Natural killer cell treated with Interleukin-12 subunit alpha and Interleukin-12 subunit beta and Interleukin-15 and Interleukin-18, amount 100 ng/mL, for 72 hours (primary cell): ENCODE measurements at regions not wholly inside any gene's neighbourhood (a gene's known extent, or its start where the extent isn't known, plus 50 kb on each side); places are given as distances from the start of the nearest gene placed in this dataset.

ENCODE experiments used
- ATAC-seq, 2 donors: fragments of 150-1000 bp; cut with Tn5 transposase in 1 of 2; sonication (Bioruptor Pico), chemical (Tn5 transposase) in 1 of 2; 2 replicates each; pipeline ENCODE4 v1.10.0; 2021
- DNase-seq: peaks from one replicate; pipeline ENCODE4 v3.0.0; 2022; ENCODE audit warnings: low spot score
- H3K27ac Mint-ChIP-seq, 2 donors: 1 replicate in 1 of 2; 2 replicates in 1 of 2; pipeline ENCODE4 v1.8.0; 2022; ENCODE audit warnings: mixed read lengths in 2 of 2, mild to moderate bottlenecking in 1 of 2, moderate library complexity in 1 of 2
- H3K27me3 Mint-ChIP-seq, 2 donors: 1 replicate in 1 of 2; 2 replicates in 1 of 2; pipeline ENCODE4 v1.8.0; 2022; ENCODE audit warnings: mixed read lengths in 2 of 2
- H3K36me3 Mint-ChIP-seq: one replicate; pipeline ENCODE4 v1.8.0; 2022; ENCODE audit warnings: mixed read lengths
- H3K4me1 Mint-ChIP-seq, 2 donors: 1 replicate in 1 of 2; 2 replicates in 1 of 2; pipeline ENCODE4 v1.8.0; 2022; ENCODE audit warnings: low read depth in 2 of 2, mixed read lengths in 2 of 2, mild to moderate bottlenecking in 1 of 2
- H3K4me3 Mint-ChIP-seq: one replicate; pipeline ENCODE4 v1.8.0; 2022; ENCODE audit warnings: mixed read lengths
- H3K9me3 Mint-ChIP-seq: 2 replicates; pipeline ENCODE4 v1.8.0; 2022; ENCODE audit warnings: mixed read lengths

DNA sequence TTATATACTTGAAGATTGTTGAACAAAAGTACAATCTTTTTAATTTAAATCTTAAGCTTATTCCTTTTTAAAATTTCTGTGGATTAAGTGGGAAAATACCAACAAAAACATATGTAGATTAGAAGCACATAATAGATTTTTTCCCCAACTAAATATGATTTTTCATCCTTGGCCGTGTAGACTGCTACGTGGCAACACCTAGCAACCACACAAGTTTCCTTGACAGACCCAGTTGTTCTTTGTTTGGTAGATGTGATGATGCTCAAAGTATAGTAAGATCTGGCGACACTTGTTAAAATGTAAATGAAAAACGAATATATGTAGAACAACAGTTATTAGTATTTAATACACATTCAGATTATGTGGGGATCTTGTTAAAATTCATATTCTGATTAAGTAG is 271.0 kb upstream of the ROBO2 start:
- Mint-ChIP-seq H3K36me3 (no peaks in the 10 kb centered on the region), H3K27ac (no peak overlapping the region), H3K27me3 (no peaks in the 10 kb centered on the region), H3K4me1 (no peaks in the 10 kb centered on the region), H3K9me3 (peaks cover 20% of the 10 kb centered on the region), H3K4me3 (no peak overlapping the region)
- no peak for DNase-seq
- no peak for ATAC-seq

DNA sequence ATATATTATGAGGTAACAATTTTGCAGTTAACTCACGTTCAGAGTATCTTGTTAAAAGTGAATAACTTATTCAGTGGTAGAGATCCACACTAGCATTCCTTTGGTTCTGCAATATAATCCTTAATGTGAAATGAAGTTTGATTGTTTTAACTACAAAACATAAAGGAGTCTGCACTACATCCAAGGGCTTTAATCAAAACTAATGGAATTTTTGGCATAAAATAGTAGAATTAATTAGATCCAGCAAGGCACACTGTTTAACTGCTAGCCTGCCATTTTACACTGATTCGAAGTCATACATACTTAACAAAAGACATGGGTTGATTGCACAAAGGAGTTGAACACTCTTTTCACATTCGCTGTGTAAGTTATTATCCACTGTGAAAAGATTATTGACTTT is 263.0 kb upstream of the ROBO2 start:
- no peaks in the 10 kb centered on the region for H3K36me3 Mint-ChIP-seq
- no peaks in the 10 kb centered on the region for H3K27me3 Mint-ChIP-seq
- DNase-seq (no peak), ATAC-seq (no peak)
- peaks cover 10% of the 10 kb centered on the region for H3K9me3 Mint-ChIP-seq
- no peak overlapping the region for H3K4me3 Mint-ChIP-seq
- H3K4me1 Mint-ChIP-seq: no peaks in the 10 kb centered on the region
- no peak overlapping the region for H3K27ac Mint-ChIP-seq

DNA sequence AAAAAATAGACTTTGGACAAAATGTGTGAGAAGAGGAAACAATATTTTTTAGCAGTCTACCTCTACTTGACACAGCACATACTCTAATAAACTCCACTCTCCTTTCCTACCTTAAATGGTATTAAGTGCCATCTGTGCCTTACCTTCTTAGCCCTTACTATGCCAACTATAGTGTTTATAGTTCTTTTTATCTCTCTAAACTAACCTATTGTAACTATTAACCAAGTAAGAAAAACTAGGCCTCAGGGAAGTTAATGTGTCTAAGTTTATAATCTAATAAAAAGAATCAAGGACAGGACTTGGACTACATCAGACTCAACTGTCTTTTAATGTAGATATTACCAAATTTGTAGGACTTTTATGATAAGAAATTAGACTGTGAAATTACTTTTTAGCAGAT is 251.7 kb upstream of the ROBO2 start:
- no peak for ATAC-seq
- Mint-ChIP-seq H3K27me3 (no peaks in the 10 kb centered on the region), H3K9me3 (peaks cover 16% of the 10 kb centered on the region)

DNA sequence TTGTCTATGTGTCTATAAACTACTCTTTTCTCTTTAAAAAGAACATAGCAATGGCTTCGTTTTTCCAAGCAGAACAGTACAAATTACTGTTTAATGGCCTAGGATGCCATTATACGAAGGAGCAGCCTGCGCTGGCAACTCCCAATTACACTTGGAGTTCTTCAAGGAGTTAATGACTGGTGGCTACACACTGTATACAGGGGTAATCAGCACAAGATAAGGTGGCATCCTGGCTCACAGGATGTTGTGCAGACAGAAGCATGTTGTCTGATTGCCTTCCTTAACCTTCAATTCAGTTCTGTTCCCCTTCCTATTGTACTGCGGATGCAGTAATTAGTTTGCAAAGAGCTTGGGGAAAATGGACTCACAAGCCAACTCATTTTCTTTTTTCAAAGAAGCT is 250.7 kb upstream of the ROBO2 start:
- Mint-ChIP-seq H3K9me3 (peaks cover 17% of the 10 kb centered on the region), H3K27ac (no peak overlapping the region), H3K4me1 (no peaks in the 10 kb centered on the region), H3K4me3 (no peak overlapping the region), H3K36me3 (peaks cover 6% of the 10 kb centered on the region), H3K27me3 (no peaks in the 10 kb centered on the region)
- DNase-seq (no peak), ATAC-seq (no peak)

More for the DNA sequence above, 251.7 kb upstream of the ROBO2 start:
- Mint-ChIP-seq H3K4me1 (no peaks in the 10 kb centered on the region), H3K27ac (no peak overlapping the region), H3K36me3 (peaks cover 9% of the 10 kb centered on the region), H3K4me3 (no peak overlapping the region)
- no peak for DNase-seq

DNA sequence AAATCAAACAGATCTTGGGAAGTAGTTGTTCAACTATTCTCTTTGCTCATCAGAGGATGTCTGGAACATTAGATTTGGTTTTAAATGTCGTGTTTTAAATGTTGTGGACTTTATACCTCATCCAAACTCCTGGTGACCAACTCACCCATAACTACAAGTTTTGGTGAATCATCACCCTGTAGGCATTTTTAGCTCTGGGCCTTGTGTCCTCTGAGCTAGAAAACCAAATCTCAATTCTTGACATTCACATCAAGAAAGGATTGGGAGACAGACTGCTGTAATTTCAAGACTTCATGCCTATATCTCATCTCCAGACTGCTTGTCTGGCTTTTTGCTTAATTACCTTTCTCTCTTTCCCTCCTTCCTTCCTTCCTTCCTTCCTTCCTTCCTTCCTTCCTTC is 228.5 kb upstream of the ROBO2 start:
- peaks cover 19% of the 10 kb centered on the region for H3K9me3 Mint-ChIP-seq
- H3K4me3 Mint-ChIP-seq: no peak overlapping the region
- H3K27me3 Mint-ChIP-seq: no peaks in the 10 kb centered on the region
- H3K4me1 Mint-ChIP-seq: no peaks in the 10 kb centered on the region
- ATAC-seq (no peak), DNase-seq (no peak)
- peaks cover 10% of the 10 kb centered on the region for H3K36me3 Mint-ChIP-seq
- no peak overlapping the region for H3K27ac Mint-ChIP-seq

DNA sequence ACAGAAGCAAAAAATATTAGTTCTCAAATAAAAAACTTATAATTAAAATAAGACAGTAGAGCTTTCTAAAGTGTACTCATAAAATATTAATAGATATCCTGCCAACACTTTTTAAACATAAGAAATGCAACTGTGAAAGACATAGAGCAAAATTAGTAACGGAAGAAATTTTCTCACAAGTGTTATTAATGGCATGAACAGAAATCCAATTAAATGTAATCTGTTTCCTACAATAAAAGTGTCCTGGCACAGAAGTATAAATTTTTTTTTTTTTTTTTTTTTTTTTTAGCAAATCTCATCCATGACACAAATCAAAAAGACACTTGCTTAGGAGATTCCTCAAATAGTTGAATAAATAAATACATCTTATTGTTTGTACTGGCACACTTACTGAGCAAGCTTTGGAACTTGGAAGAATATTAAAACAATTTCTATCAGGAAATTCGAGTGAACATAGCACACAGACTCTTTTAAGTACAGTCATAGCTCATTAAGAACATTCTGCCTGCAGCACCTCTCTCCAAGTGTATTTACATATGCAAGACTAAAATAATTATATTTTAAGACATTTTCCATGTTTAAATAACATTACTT is 227.2 kb upstream of the ROBO2 start:
- no peak for ATAC-seq
- Mint-ChIP-seq H3K4me1 (no peaks in the 10 kb centered on the region), H3K36me3 (peaks cover 10% of the 10 kb centered on the region), H3K9me3 (peaks cover 18% of the 10 kb centered on the region), H3K27me3 (no peaks in the 10 kb centered on the region), H3K4me3 (no peak overlapping the region), H3K27ac (no peak overlapping the region)
- DNase-seq: no peak

DNA sequence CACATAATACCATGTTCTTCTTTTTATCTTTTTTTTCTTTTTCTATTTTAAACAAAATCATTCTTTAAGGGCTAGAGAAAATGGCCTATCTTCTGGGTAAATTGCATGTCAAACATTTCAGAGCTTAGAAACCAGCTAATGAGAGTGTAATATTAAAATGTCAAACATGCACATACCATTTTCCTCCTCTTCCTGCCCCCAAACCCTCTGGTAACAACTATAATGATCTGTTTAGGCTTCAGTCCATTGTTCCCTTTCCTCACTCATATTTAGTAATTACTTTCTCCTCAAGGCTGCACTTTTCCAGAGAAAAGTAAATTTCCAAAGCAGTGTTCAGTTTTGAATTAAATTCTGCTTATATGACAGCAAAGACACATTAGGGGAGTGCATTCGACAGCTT is 224.3 kb upstream of the ROBO2 start:
- no peak for ATAC-seq
- peaks cover 15% of the 10 kb centered on the region for H3K9me3 Mint-ChIP-seq
- H3K27me3 Mint-ChIP-seq: no peaks in the 10 kb centered on the region
- H3K4me1 Mint-ChIP-seq: no peaks in the 10 kb centered on the region
- no peak overlapping the region for H3K27ac Mint-ChIP-seq
- no peak overlapping the region for H3K4me3 Mint-ChIP-seq
- no peak for DNase-seq
- peaks cover 10% of the 10 kb centered on the region for H3K36me3 Mint-ChIP-seq

DNA sequence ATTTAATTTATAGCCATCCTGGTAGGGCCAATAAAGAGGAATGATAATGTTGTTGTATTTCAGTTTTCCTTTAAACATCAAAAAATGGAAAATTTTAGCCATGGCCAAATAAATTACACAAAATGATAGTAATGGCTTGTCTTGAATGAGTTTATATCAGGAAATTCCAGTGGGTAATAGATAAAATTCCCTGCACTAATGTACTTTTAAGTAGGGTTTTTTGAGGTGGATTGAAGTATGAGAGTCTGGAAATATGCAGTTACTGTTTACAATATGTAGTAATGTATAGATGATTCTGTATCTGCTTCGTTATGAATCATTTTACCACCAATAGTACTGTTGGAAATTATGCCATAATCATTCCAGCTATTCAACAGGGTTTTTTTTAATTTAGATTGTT is 219.4 kb upstream of the ROBO2 start:
- DNase-seq: no peak
- no peaks in the 10 kb centered on the region for H3K4me1 Mint-ChIP-seq
- no peak for ATAC-seq
- H3K4me3 Mint-ChIP-seq: no peak overlapping the region
- H3K27me3 Mint-ChIP-seq: no peaks in the 10 kb centered on the region
- H3K9me3 Mint-ChIP-seq: peaks cover 16% of the 10 kb centered on the region
- H3K36me3 Mint-ChIP-seq: peaks cover 10% of the 10 kb centered on the region
- no peak overlapping the region for H3K27ac Mint-ChIP-seq

DNA sequence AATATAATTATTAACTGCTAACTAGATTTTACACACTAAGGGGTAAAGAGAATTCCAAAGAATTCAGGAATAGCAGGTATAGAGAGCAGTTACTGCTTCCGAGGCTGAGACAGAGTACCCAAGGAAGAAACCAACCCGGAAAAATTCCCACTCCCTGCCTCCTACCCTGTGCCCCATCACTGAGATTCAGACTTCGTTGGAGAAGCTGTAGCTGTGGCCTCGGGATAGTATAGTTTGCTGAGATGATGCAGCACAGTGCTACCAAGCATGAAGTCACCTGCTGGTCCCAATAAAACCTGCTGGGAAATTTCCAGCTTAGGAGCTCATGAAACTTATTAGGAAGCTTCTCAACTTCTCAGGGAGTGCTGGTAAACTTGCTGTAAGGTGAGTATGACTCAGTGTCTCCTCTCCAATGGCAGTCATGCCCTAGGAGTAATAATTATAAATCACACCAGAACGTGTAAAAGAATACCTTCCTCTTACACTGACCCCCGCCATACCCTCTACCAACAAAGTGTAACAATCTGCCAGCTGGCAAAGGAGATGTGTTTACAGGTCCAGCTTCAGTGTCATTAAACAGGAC is 215.2 kb upstream of the ROBO2 start:
- no peaks in the 10 kb centered on the region for H3K4me1 Mint-ChIP-seq
- peaks cover 11% of the 10 kb centered on the region for H3K9me3 Mint-ChIP-seq
- H3K27me3 Mint-ChIP-seq: no peaks in the 10 kb centered on the region
- ATAC-seq (no peak), DNase-seq (no peak)
- no peak overlapping the region for H3K27ac Mint-ChIP-seq
- no peak overlapping the region for H3K4me3 Mint-ChIP-seq
- H3K36me3 Mint-ChIP-seq: no peaks in the 10 kb centered on the region

DNA sequence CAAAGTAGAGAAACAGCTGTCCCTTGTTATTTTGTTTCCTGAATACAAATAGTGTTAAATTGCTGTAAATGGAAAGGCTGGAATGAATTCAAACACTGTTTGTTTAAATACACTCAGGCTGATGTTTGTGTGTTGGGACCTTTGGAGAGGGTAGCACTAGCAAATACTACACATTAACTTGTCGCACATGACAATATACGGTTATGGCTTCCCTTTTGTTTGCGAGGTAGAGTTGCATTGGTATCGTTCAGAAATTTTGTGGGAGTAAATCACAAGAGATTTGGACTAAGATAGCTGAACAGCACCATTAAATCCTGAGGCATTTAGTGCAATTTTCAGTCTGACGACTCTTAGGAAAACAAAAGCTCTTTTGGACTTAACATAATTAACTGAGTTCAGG is 213.0 kb upstream of the ROBO2 start:
- ATAC-seq: no peak
- Mint-ChIP-seq H3K27ac (no peak overlapping the region), H3K9me3 (peaks cover 12% of the 10 kb centered on the region), H3K4me3 (no peak overlapping the region), H3K36me3 (peaks cover 5% of the 10 kb centered on the region), H3K4me1 (no peaks in the 10 kb centered on the region), H3K27me3 (no peaks in the 10 kb centered on the region)
- DNase-seq: no peak

DNA sequence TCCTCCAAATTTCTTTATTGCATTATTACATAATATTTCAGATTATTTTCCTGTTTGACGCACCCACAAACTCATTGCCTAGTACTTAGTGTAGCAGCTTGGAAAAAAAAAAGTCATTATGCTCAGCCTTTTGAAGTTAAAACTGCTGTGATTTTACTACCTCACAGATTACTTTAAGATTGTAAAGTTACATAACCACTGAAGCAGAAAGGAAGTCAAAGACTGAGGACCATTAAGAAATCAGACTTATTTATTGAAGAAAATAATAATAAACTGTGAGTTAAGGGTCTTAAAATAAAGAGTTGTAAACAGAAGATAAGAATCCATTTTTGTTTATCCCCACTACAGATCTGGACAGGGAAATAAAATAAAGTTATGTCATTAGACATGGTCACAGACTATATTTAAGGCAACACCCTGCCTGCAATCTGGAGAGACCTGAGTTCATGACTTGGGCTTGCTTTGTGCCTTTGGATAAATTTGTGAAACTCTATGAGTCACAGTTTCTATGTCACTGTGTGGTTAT is 212.1 kb upstream of the ROBO2 start:
- Mint-ChIP-seq H3K4me3 (no peak overlapping the region), H3K9me3 (peaks cover 19% of the 10 kb centered on the region), H3K36me3 (peaks cover 11% of the 10 kb centered on the region), H3K4me1 (no peaks in the 10 kb centered on the region), H3K27ac (no peak overlapping the region), H3K27me3 (no peaks in the 10 kb centered on the region)
- DNase-seq (no peak), ATAC-seq (no peak)

DNA sequence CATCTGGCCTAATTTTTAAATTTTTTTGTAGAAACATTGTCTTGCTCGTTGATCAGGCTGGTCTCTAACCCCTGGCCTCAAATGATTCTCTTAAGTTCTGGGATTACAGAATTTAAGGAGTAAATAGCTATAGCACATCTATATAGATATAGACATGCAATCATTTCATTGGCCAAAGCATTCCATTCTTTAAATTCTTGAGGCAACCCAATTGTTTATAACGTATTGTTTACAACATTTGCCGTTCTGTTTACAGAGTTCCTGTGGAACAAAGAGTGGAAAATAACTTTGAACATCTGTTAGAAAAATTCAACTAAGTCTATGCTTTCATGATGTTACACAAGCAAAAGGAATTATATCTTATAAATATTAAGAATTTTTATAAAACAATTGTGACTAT is 205.2 kb upstream of the ROBO2 start:
- Mint-ChIP-seq H3K36me3 (peaks cover 17% of the 10 kb centered on the region), H3K9me3 (peaks cover 29% of the 10 kb centered on the region), H3K4me3 (no peak overlapping the region), H3K27me3 (no peaks in the 10 kb centered on the region), H3K4me1 (no peaks in the 10 kb centered on the region), H3K27ac (no peak overlapping the region)
- ATAC-seq (no peak), DNase-seq (no peak)

DNA sequence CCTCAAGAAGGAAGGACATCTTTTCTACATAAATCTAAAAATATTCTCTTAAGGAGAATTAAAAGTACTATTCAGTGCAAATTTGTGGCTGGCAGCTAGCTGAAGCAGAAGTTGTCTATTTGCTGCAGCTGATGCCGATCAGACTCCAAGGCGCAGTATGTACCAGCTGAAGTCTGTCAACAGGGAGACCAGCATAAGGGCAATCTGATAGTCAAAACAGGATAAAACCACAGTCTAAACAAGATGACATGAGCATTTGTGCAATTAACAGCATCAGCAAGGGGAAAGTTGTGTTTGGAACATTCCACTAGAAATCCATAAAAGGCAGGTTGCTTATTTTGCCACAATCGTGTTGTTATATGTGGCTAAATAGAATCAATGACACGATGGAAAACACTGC is 198.2 kb upstream of the ROBO2 start:
- H3K27ac Mint-ChIP-seq: no peak overlapping the region
- H3K4me1 Mint-ChIP-seq: no peaks in the 10 kb centered on the region
- DNase-seq (no peak), ATAC-seq (no peak)
- H3K36me3 Mint-ChIP-seq: no peaks in the 10 kb centered on the region
- H3K4me3 Mint-ChIP-seq: no peak overlapping the region
- H3K9me3 Mint-ChIP-seq: peaks cover 14% of the 10 kb centered on the region
- H3K27me3 Mint-ChIP-seq: no peaks in the 10 kb centered on the region

DNA sequence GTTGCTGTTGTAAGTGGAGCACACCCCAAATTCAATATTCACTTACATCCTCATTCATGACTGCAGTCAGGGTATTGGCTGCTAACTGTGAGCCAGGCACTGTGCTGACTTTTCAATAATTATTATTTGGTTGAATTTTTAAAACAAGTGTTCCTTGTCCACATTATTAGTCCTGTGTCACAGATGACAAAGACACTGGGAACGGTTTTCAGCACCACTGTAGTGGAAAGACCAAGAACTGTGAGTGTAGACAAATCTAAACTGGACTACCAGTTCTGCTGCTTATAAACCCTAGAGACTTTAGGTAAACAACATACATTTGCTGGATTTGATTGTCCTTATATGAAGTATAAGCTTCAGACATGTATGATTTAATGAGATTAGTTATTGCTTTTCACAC is 197.7 kb upstream of the ROBO2 start:
- no peak for ATAC-seq
- Mint-ChIP-seq H3K4me3 (no peak overlapping the region), H3K27me3 (no peaks in the 10 kb centered on the region), H3K4me1 (no peaks in the 10 kb centered on the region), H3K36me3 (no peaks in the 10 kb centered on the region), H3K27ac (no peak overlapping the region), H3K9me3 (peaks cover 14% of the 10 kb centered on the region)
- no peak for DNase-seq

DNA sequence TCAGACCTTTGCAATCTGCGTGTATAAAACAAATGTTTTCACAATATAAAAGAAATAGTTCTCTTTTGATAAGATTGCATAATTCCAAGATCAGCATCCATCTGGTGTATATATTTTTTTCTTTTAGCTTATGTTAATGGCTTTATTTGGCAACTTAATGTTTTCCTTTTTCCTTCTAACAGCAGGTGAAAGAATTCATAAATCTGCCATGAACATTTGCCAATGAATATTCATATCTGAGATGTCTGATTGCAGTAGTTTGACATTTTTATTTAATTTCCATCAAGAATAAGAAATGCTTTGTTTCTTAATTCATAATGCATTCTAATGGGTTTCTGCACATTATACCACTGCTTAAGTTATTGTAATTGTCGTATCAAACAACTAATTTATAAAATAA is 184.4 kb upstream of the ROBO2 start:
- no peaks in the 10 kb centered on the region for H3K4me1 Mint-ChIP-seq
- no peak for DNase-seq
- no peak overlapping the region for H3K4me3 Mint-ChIP-seq
- no peak for ATAC-seq
- peaks cover 23% of the 10 kb centered on the region for H3K9me3 Mint-ChIP-seq
- H3K27me3 Mint-ChIP-seq: no peaks in the 10 kb centered on the region
- H3K27ac Mint-ChIP-seq: no peak overlapping the region
- H3K36me3 Mint-ChIP-seq: peaks cover 4% of the 10 kb centered on the region
